OCI-LY7 (cell line): ENCODE measurements at regions not wholly inside any gene's neighbourhood (a gene's known extent, or its start where the extent isn't known, plus 50 kb on each side); places are given as distances from the start of the nearest gene placed in this dataset.

ENCODE experiments used
- BruUV-seq: library from RNA; stranded (reverse); fragments of 400-500 nt; replicated peaks from 2 replicates; lab custom pipeline; 2021; lab: Mats Ljungman, UMichigan
- CTCF ChIA-PET: fragments of 300-600 bp; sonication (Branson Sonifier 250); formaldehyde crosslinking; loops from one replicate; lab custom pipeline; 2022; ENCODE audit warnings: antibody characterized with exemption; ENCODE audit not compliant: unreplicated experiment; lab: Charles Lee
- POLR2A ChIA-PET: fragments of 300-600 bp; sonication (Branson Sonifier 250); formaldehyde crosslinking; loops from one replicate; lab custom pipeline; 2022; ENCODE audit warnings: antibody characterized with exemption; lab: Charles Lee
- DNase-seq: peaks from one replicate; pipeline ENCODE4 v3.0.0-alpha.2; 2015; ENCODE audit warnings: low spot score
- H2AFZ ChIP-seq: fragments of 200-600 bp; sonication (generic), shearing (Covaris generic); 2 replicates; pipeline ENCODE4 v1.6.1; 2014; ENCODE audit warnings: mild to moderate bottlenecking, antibody characterized with exemption, low read length, moderate library complexity
- H3K27ac ChIP-seq: fragments of 200-600 bp; sonication (generic); 2 replicates; pipeline ENCODE4 v1.5.1; 2014; ENCODE audit warnings: mixed run types, low read depth, mild to moderate bottlenecking, moderate library complexity, low read length, inconsistent platforms; ENCODE audit not compliant: poor library complexity, severe bottlenecking
- H3K36me3 ChIP-seq: fragments of 200-600 bp; sonication (generic); 2 replicates; pipeline ENCODE4 v1.6.1; 2014; ENCODE audit warnings: mild to moderate bottlenecking, antibody characterized with exemption, low read length, moderate library complexity, mixed read lengths; ENCODE audit not compliant: insufficient read depth
- H3K4me1 ChIP-seq: fragments of 200-600 bp; sonication (generic); 2 replicates; pipeline ENCODE4 v1.5.1; 2014; ENCODE audit warnings: mild to moderate bottlenecking, low read length; ENCODE audit not compliant: insufficient read depth, poor library complexity, severe bottlenecking
- H3K4me2 ChIP-seq: fragments of 200-600 bp; sonication (generic); 2 replicates; pipeline ENCODE4 v1.6.1; 2014; ENCODE audit warnings: mild to moderate bottlenecking, low read length
- H3K4me3 ChIP-seq: fragments of 200-600 bp; sonication (generic); 2 replicates; pipeline ENCODE4 v1.5.1; 2014; ENCODE audit warnings: mild to moderate bottlenecking, low read depth, low read length; ENCODE audit not compliant: poor library complexity, severe bottlenecking
- H3K79me2 ChIP-seq: fragments of 200-600 bp; sonication (generic); 2 replicates; pipeline ENCODE4 v1.6.1; 2016; ENCODE audit warnings: low read depth, mild to moderate bottlenecking, low read length, moderate library complexity, mixed read lengths; ENCODE audit not compliant: insufficient read depth
- H3K9me2 ChIP-seq: fragments of 200-600 bp; sonication (generic); 2 replicates; pipeline ENCODE4 v1.6.1; 2016; ENCODE audit warnings: mild to moderate bottlenecking, low read length, mixed read lengths; ENCODE audit not compliant: insufficient read depth
- H3K9me3 ChIP-seq: fragments of 200-600 bp; sonication (generic); 2 replicates; pipeline ENCODE4 v1.6.1; 2014; ENCODE audit warnings: mild to moderate bottlenecking, mixed run types, low read length, mixed read lengths
- H4K20me1 ChIP-seq: fragments of 200-600 bp; sonication (generic); 2 replicates; pipeline ENCODE4 v1.6.1; 2014; ENCODE audit warnings: mild to moderate bottlenecking, antibody characterized with exemption, low read length, moderate library complexity, mixed read lengths; ENCODE audit not compliant: insufficient read depth
- CTCF ChIP-seq: fragments of 200-600 bp; sonication (generic); conservative IDR thresholded peaks from 2 replicates; pipeline ENCODE4 v1.5.1; 2014; ENCODE audit warnings: mild to moderate bottlenecking, antibody characterized with exemption, low read length, moderate library complexity, mixed read lengths
- EZH2phosphoT487 ChIP-seq: fragments of 200-600 bp; sonication (generic); IDR thresholded peaks from 2 replicates; pipeline ENCODE4 v1.6.1; 2018; ENCODE audit warnings: low read depth, borderline replicate concordance, mild to moderate bottlenecking, mixed run types, antibody characterized with exemption, low read length, moderate library complexity, mixed read lengths
- intact Hi-C: fragments of 100-400 bp; cut with micrococcal nuclease; formaldehyde crosslinking; loops from one replicate; pipeline ENCODE4 v1.10.0; 2022; ENCODE audit not compliant: unreplicated experiment

- Histone ChIP-seq H3K27ac (no peak overlapping the region), H2AFZ (no peak overlapping the region), H4K20me1 (no peaks in the 10 kb centered on the region), H3K4me2 (no peak overlapping the region), H3K79me2 (no peaks in the 10 kb centered on the region), H3K9me3 (no peaks in the 10 kb centered on the region; the same call in 1 of the 2 replicates), H3K4me1 (no peaks in the 10 kb centered on the region), H3K36me3 (no peaks in the 10 kb centered on the region), H3K4me3 (no peak overlapping the region), H3K9me2 (no peaks in the 10 kb centered on the region)
- no peak for DNase-seq
- no TSS peak for BruUV-seq
- TF ChIP-seq CTCF (no peak), EZH2phosphoT487 (no peak)
- ChIA-PET POLR2A (no interaction called here), CTCF (no interaction called here)
- intact Hi-C loops = no loop called here
Measured at GRCh38 chr3:194785315-194785714, 99.6 kb downstream of the FAM43A start.

- no peak overlapping the region for H3K27ac ChIP-seq
- CTCF ChIA-PET = no interaction called here
- no TSS peak for BruUV-seq
- H3K4me2 ChIP-seq = no peak overlapping the region
- H3K36me3 ChIP-seq = no peaks in the 10 kb centered on the region
- no peaks in the 10 kb centered on the region for H4K20me1 ChIP-seq
- H3K9me2 ChIP-seq = no peaks in the 10 kb centered on the region
- H3K79me2 ChIP-seq = no peaks in the 10 kb centered on the region
- no peak for DNase-seq
- POLR2A ChIA-PET = no interaction called here
- TF ChIP-seq EZH2phosphoT487 = no peak
- H3K4me3 ChIP-seq = no peak overlapping the region
- no peaks in the 10 kb centered on the region for H3K4me1 ChIP-seq
- H2AFZ ChIP-seq = no peak overlapping the region
- no peaks in the 10 kb centered on the region; the same call in 1 of the 2 replicates for H3K9me3 ChIP-seq
- intact Hi-C loops = no loop called here
Measured at GRCh38 chr3:194787072-194787471, 101.4 kb downstream of the FAM43A start.

GRCh38 chr3:194787650-194788049, 102.0 kb downstream of the FAM43A start:
- no peak overlapping the region for H2AFZ ChIP-seq
- H3K36me3 ChIP-seq = no peaks in the 10 kb centered on the region
- H3K27ac ChIP-seq = no peak overlapping the region
- BruUV-seq = no TSS peak
- no peaks in the 10 kb centered on the region; the same call in 1 of the 2 replicates for H3K9me3 ChIP-seq
- no peaks in the 10 kb centered on the region for H4K20me1 ChIP-seq
- ChIA-PET POLR2A (no interaction called here), CTCF (no interaction called here)
- intact Hi-C loops = no loop called here
- H3K4me1 ChIP-seq = no peaks in the 10 kb centered on the region
- TF ChIP-seq CTCF (no peak), EZH2phosphoT487 (no peak)
- no peak for DNase-seq
- no peaks in the 10 kb centered on the region for H3K9me2 ChIP-seq
- no peaks in the 10 kb centered on the region for H3K79me2 ChIP-seq
- no peak overlapping the region for H3K4me2 ChIP-seq
- no peak overlapping the region for H3K4me3 ChIP-seq
